ENCODE measurements at regions not wholly inside any gene's neighbourhood (a gene's known extent, or its start where the extent isn't known, plus 50 kb on each side); places are given as distances from the start of the nearest gene placed in this dataset.

DNA sequence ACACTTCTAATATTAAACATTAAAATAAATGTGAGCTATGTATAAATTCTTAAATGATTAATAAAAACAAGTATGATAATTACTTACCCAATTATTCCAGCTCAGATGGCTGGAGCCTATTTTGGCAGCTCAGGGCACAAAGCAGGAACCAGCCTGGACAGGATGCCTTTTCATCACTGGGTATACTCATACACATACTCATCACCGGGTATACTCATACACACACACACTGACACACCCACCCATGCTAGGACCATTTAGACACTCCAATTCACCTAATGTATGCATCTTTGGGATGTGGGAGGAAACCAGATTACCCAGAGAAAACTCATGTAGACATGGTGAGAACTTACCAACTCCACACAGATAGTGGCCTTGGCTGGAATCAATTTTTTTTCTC is 57.9 kb upstream of the CNOT2 start:
- Histone ChIP-seq H3K9me3 (no peaks in the 10 kb centered on the region), H3K27me3 (replicated peaks; ENCODE audit: insufficient read depth) (no peaks in the 10 kb centered on the region), H3K4me1 (ENCODE audit: control insufficient read depth in 1 of 2, low read depth in 2 of 2) (no peaks in the 10 kb centered on the region), H3K27ac (no peak overlapping the region), H3K36me3 (no peaks in the 10 kb centered on the region), H3K4me3 (no peak overlapping the region)
- DNase-seq (ENCODE audit: low spot score) (no peak), ATAC-seq (ENCODE audit: insufficient number of reproducible peaks, low FRiP score, low read depth) (no peak)
- TF ChIP-seq, protein P1, sequence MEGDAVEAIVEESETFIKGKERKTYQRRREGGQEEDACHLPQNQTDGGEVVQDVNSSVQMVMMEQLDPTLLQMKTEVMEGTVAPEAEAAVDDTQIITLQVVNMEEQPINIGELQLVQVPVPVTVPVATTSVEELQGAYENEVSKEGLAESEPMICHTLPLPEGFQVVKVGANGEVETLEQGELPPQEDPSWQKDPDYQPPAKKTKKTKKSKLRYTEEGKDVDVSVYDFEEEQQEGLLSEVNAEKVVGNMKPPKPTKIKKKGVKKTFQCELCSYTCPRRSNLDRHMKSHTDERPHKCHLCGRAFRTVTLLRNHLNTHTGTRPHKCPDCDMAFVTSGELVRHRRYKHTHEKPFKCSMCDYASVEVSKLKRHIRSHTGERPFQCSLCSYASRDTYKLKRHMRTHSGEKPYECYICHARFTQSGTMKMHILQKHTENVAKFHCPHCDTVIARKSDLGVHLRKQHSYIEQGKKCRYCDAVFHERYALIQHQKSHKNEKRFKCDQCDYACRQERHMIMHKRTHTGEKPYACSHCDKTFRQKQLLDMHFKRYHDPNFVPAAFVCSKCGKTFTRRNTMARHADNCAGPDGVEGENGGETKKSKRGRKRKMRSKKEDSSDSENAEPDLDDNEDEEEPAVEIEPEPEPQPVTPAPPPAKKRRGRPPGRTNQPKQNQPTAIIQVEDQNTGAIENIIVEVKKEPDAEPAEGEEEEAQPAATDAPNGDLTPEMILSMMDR (IDR thresholded peaks at IDR 0.05): no peak

DNA sequence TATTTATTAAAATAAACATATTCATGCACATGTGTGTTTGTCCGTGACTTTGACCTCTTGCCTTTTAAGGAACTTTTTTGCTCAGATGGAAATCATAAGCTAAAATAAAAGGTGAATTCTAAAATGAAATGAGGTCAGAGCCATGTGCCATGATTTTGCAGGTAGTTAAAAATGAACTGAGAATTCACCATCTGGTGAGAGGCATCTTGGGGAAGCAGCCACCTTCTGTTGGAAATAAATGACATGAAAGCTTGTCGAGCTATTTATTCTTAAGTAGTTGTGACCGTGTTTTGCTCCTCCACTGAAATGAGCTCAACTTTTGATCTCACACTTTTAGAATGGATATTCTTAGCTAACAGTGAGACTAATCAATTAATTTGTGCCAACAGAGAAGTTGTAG is 56.8 kb upstream of the CNOT2 start:
- TF ChIP-seq, protein P1 (IDR thresholded peaks at IDR 0.05): no peak
- Histone ChIP-seq H3K4me3 (no peak overlapping the region), H3K27ac (no peak overlapping the region), H3K27me3 (replicated peaks; ENCODE audit: insufficient read depth) (no peaks in the 10 kb centered on the region), H3K36me3 (no peaks in the 10 kb centered on the region), H3K4me1 (ENCODE audit: control insufficient read depth in 1 of 2, low read depth in 2 of 2) (no peaks in the 10 kb centered on the region), H3K9me3 (no peaks in the 10 kb centered on the region)
- ATAC-seq (ENCODE audit: insufficient number of reproducible peaks, low FRiP score, low read depth) (no peak), DNase-seq (ENCODE audit: low spot score) (no peak)

DNA sequence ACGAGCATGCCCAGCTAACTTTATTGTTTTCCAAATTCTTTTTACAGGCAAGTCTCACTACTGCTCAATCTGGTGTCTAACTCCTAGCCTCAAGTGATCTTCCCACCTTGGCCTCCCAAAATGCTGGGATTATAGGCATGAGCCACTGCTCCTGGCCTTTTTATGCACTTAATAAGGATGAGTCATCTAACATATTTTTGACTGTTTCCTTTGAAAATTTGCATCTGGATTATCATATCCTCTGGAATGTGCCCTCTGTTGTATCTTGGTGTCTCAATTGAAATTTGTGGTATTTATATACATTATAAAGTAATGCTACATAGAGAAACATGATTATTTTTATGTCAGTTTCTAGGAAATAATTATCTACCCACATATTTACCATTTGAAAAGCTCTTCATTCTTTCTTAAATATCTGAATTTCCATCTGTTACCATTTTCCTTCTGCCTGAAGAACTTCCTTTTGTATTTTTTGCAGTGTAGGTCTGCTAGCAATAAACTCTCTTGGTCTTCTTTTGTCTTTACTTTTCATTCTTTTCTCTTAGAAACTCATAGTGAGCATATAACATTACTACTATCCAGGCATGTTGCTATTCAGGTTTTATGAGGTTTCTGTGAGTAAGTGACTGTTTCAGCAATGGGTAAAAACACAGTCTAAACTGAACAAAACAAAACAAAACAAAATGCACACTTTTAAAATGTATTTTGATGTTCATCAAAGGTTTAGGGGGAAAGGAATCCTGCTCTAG is 52.8 kb upstream of the CNOT2 start:
- no peak for ATAC-seq (ENCODE audit: insufficient number of reproducible peaks, low FRiP score, low read depth)
- no peak overlapping the region for H3K4me3 ChIP-seq
- H3K27ac ChIP-seq: no peak overlapping the region
- DNase-seq (ENCODE audit: low spot score): no peak
- no peaks in the 10 kb centered on the region for H3K9me3 ChIP-seq
- TF ChIP-seq, protein P1 (IDR thresholded peaks at IDR 0.05): no peak
- H3K4me1 ChIP-seq (ENCODE audit: control insufficient read depth in 1 of 2, low read depth in 2 of 2): no peaks in the 10 kb centered on the region
- H3K36me3 ChIP-seq: no peaks in the 10 kb centered on the region
- H3K27me3 ChIP-seq (replicated peaks; ENCODE audit: insufficient read depth): no peaks in the 10 kb centered on the region

All from thoracic aorta (tissue), 2 donors.